Esophagus muscularis mucosa (tissue), 3 donors: ENCODE measurements at regions not wholly inside any gene's neighbourhood (a gene's known extent, or its start where the extent isn't known, plus 50 kb on each side); places are given as distances from the start of the nearest gene placed in this dataset.

Experiments used
- POLR2A ChIP-seq: fragments of 450-650 bp; IDR thresholded peaks from one replicate; pipeline ENCODE4 v1.6.1; 2017; ENCODE audit warnings: antibody characterized with exemption, moderate library complexity, mild to moderate bottlenecking, low read depth
- POLR2AphosphoS5 ChIP-seq, 2 donors: sonication (generic); formaldehyde crosslinking; IDR thresholded peaks; one replicate each; pipeline ENCODE4 v1.6.1; 2017; ENCODE audit warnings: antibody characterized with exemption in 2 of 2
- TF ChIP-seq, protein P1 (sequence below), 3 experiments: fragments of 200-600 bp in 2 of 3; fragments of 450-650 bp in 1 of 3; sonication (generic) in 2 of 3; IDR thresholded peaks; one replicate each; pipeline ENCODE4 v1.5.1; 2017 to 2019; ENCODE audit warnings: antibody characterized with exemption in 3 of 3, mild to moderate bottlenecking in 2 of 3, moderate library complexity in 1 of 3

DNA sequence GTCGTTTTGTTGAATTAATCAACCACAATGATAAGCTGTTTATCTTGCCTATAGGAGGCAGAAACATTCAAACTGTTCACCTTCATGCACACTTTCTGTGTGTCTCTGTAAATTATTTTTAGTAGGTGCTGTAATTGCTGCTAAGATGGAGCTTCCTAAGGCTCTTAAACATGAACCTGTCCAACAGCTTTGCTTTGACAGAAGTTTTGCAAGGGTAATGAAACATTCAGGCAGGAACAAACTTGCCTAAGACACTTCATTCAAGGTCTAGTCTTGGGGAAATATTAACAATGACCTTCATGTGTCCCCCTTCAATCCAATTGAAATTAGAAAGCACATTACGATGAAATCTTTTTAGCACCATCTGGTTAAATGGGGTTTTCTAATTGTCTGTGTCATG, 156.1 kb downstream of the DIPK2A start:
- TF ChIP-seq, protein P1, sequence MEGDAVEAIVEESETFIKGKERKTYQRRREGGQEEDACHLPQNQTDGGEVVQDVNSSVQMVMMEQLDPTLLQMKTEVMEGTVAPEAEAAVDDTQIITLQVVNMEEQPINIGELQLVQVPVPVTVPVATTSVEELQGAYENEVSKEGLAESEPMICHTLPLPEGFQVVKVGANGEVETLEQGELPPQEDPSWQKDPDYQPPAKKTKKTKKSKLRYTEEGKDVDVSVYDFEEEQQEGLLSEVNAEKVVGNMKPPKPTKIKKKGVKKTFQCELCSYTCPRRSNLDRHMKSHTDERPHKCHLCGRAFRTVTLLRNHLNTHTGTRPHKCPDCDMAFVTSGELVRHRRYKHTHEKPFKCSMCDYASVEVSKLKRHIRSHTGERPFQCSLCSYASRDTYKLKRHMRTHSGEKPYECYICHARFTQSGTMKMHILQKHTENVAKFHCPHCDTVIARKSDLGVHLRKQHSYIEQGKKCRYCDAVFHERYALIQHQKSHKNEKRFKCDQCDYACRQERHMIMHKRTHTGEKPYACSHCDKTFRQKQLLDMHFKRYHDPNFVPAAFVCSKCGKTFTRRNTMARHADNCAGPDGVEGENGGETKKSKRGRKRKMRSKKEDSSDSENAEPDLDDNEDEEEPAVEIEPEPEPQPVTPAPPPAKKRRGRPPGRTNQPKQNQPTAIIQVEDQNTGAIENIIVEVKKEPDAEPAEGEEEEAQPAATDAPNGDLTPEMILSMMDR (IDR thresholded peaks at IDR 0.05) = no peak
- TF ChIP-seq POLR2AphosphoS5 (IDR thresholded peaks at IDR 0.05) (no peak), POLR2A (no peak)
